SKM-1 treated with dmso at 0.1 percent for 144 hours (cell line): ENCODE measurements at regions not wholly inside any gene's neighbourhood (a gene's known extent, or its start where the extent isn't known, plus 50 kb on each side); places are given as distances from the start of the nearest gene placed in this dataset.
"Not testable (repeated sequence)": the region's sequence is repeated elsewhere in the genome, so short reads cannot be mapped to it uniquely, and the experiment has no call there.

Experiments
- DNase-seq: peaks from one replicate; lab custom pipeline; 2025; ENCODE audit not compliant: unreplicated experiment; lab: John Stamatoyannopoulos, UW

- no peak for DNase-seq
Measured at GRCh38 chr6:167688123-167688522, 138.6 kb upstream of the AFDN start.

- no peak for DNase-seq
Measured at GRCh38 chr6:167689278-167689677, 137.4 kb upstream of the AFDN start.

- no peak for DNase-seq
Measured at GRCh38 chr6:167689751-167690150, 137.0 kb upstream of the AFDN start.

- not testable (repeated sequence) for DNase-seq
Measured at GRCh38 chr6:167690167-167690922, 136.4 kb upstream of the AFDN start.

GRCh38 chr6:167690931-167691330, 135.8 kb upstream of the AFDN start:
- DNase-seq = no peak

- no peak for DNase-seq
Measured at GRCh38 chr6:167691533-167692312, 135.0 kb upstream of the AFDN start.

- DNase-seq = not testable (repeated sequence)
Measured at GRCh38 chr6:167693478-167693877, 133.2 kb upstream of the AFDN start.

- DNase-seq = no peak
Measured at GRCh38 chr6:167695831-167696230, 130.9 kb upstream of the AFDN start.

- no peak for DNase-seq
Measured at GRCh38 chr6:167696296-167696695, 130.4 kb upstream of the AFDN start.

GRCh38 chr6:167697316-167697715, 129.4 kb upstream of the AFDN start:
- no peak for DNase-seq

GRCh38 chr6:167698540-167698939, 128.2 kb upstream of the AFDN start:
- DNase-seq = no peak

GRCh38 chr6:167699141-167699931, 127.4 kb upstream of the AFDN start:
- DNase-seq = peak; percentile 70

- DNase-seq = no peak
Measured at GRCh38 chr6:167700199-167700598, 126.5 kb upstream of the AFDN start.

- no peak for DNase-seq
Measured at GRCh38 chr6:167701010-167701409, 125.7 kb upstream of the AFDN start.

GRCh38 chr6:167702241-167702827, 124.4 kb upstream of the AFDN start:
- DNase-seq = no peak

- no peak for DNase-seq
Measured at GRCh38 chr6:167703347-167703746, 123.4 kb upstream of the AFDN start.

GRCh38 chr6:167703781-167704180, 122.9 kb upstream of the AFDN start:
- no peak for DNase-seq

GRCh38 chr6:167704396-167704901, 122.3 kb upstream of the AFDN start:
- no peak for DNase-seq

GRCh38 chr6:167705211-167705750, 121.4 kb upstream of the AFDN start:
- no peak for DNase-seq

- no peak for DNase-seq
Measured at GRCh38 chr6:167706313-167707109, 120.2 kb upstream of the AFDN start.
